ENCODE measurements at regions not wholly inside any gene's neighbourhood (a gene's known extent, or its start where the extent isn't known, plus 50 kb on each side); places are given as distances from the start of the nearest gene placed in this dataset.

DNA sequence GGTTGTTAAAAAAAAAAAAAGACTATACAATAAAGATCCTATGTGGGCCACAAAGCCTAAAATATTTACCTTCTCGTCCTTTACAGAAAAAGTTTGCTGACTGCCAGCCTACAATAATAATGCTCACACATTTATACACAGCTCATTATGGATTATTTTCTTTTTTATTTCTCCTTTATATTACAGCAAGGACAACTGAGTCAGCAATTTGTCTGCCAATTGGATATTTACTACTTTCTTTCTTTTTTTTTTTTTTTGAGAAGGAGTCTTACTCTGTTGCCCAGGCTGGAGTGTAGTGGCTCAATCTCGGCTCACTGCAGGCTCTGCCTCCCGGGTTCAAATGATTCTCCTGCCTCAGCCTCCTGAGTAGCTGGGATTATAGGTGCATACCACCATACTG is 142.2 kb downstream of the EBLN2 start:
- TF ChIP-seq, protein P1, sequence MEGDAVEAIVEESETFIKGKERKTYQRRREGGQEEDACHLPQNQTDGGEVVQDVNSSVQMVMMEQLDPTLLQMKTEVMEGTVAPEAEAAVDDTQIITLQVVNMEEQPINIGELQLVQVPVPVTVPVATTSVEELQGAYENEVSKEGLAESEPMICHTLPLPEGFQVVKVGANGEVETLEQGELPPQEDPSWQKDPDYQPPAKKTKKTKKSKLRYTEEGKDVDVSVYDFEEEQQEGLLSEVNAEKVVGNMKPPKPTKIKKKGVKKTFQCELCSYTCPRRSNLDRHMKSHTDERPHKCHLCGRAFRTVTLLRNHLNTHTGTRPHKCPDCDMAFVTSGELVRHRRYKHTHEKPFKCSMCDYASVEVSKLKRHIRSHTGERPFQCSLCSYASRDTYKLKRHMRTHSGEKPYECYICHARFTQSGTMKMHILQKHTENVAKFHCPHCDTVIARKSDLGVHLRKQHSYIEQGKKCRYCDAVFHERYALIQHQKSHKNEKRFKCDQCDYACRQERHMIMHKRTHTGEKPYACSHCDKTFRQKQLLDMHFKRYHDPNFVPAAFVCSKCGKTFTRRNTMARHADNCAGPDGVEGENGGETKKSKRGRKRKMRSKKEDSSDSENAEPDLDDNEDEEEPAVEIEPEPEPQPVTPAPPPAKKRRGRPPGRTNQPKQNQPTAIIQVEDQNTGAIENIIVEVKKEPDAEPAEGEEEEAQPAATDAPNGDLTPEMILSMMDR (IDR thresholded peaks at IDR 0.05) = no peak
- TF ChIP-seq POLR2A (IDR thresholded peaks at IDR 0.05) = no peak

All from breast epithelium (tissue), 3 donors.